SH-SY5Y (cell line): ENCODE measurements at regions not wholly inside any gene's neighbourhood (a gene's known extent, or its start where the extent isn't known, plus 50 kb on each side); places are given as distances from the start of the nearest gene placed in this dataset.

Experiments
- GATA2 ChIP-seq: IDR thresholded peaks from 2 replicates; pipeline ENCODE4 v1.6.1; 2011; ENCODE audit warnings: mild to moderate bottlenecking, low read depth, low read length
- GATA3 ChIP-seq: IDR thresholded peaks from 2 replicates; pipeline ENCODE4 v1.6.1; 2011; ENCODE audit warnings: low read depth, mild to moderate bottlenecking, low read length, moderate library complexity

DNA sequence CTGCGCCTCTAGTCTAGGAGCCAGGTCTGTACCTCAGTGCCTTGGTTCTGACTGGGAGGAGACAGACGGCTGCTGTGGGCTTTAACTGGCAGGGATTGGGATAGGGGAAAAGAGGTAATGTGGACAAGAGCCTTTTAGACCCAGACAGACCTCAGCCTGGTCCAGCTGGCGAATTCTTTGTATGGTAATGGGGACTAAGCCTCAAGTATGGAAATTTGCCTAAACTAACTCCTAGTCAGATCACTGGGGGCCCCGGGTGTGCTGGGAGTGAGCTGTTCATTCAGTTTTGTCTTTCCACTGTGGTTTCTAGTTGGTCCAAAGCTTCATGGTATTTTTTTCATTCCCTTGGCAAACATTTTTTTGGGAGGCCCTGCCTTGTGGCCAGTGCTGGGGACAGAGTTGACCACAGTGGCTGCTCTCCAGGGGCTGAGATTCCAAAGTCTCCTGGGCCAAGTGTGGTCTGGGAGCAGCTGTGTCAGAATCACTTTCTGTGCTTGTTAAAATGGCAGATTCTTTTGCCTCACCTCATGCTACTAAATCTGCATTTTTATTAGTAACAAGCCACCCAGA, 261.4 kb upstream of the C2CD4B start:
- TF ChIP-seq GATA3 (no peak), GATA2 (no peak)
